GM23338 (cell line): ENCODE measurements at regions not wholly inside any gene's neighbourhood (a gene's known extent, or its start where the extent isn't known, plus 50 kb on each side); places are given as distances from the start of the nearest gene placed in this dataset.

Source experiments
- ATAC-seq: fragments of 200-7000 bp; cut with Tn5 transposase; 3 replicates; pipeline ENCODE4 v1.9.1; 2020
- DNase-seq: peaks from one replicate; pipeline ENCODE4 v3.0.0-alpha.2; 2015; ENCODE audit warnings: low spot score
- H2AFZ ChIP-seq: fragments of 200-600 bp; sonication (generic); 2 replicates; pipeline ENCODE4 v1.8.0; 2016; ENCODE audit warnings: antibody characterized with exemption, mild to moderate bottlenecking, moderate library complexity
- H3F3A ChIP-seq: fragments of 200-600 bp; sonication (generic); replicated peaks from 2 replicates; pipeline ENCODE4 v1.8.0; 2017; ENCODE audit warnings: antibody characterized with exemption, mixed run types, low read depth
- H3K27ac ChIP-seq: fragments of 200-600 bp; sonication (generic); 2 replicates; pipeline ENCODE4 v1.6.1; 2016; ENCODE audit warnings: low read depth
- H3K27me3 ChIP-seq: fragments of 200-600 bp; sonication (generic); 2 replicates; pipeline ENCODE4 v1.8.0; 2016; ENCODE audit warnings: mild to moderate bottlenecking, mixed run types, moderate library complexity; ENCODE audit not compliant: insufficient read depth
- H3K36me3 ChIP-seq: fragments of 200-600 bp; sonication (generic); 2 replicates; pipeline ENCODE4 v1.8.0; 2016; ENCODE audit warnings: mild to moderate bottlenecking; ENCODE audit not compliant: insufficient read depth
- H3K4me1 ChIP-seq: fragments of 200-600 bp; sonication (generic); 2 replicates; pipeline ENCODE4 v1.8.0; 2016; ENCODE audit warnings: mild to moderate bottlenecking, moderate library complexity; ENCODE audit not compliant: insufficient read depth
- H3K4me2 ChIP-seq: fragments of 200-600 bp; sonication (generic); 2 replicates; pipeline ENCODE4 v1.7.1; 2017; ENCODE audit warnings: mixed run types
- H3K4me3 ChIP-seq: fragments of 200-600 bp; sonication (generic); 2 replicates; pipeline ENCODE4 v1.6.1; 2016; ENCODE audit warnings: mixed run types
- H3K79me2 ChIP-seq: fragments of 200-600 bp; sonication (generic); replicated peaks from 2 replicates; pipeline ENCODE4 v1.8.0; 2017; ENCODE audit warnings: mild to moderate bottlenecking; ENCODE audit not compliant: insufficient read depth
- H3K9me2 ChIP-seq: fragments of 200-600 bp; sonication (generic); 2 replicates; pipeline ENCODE4 v1.8.0; 2017; ENCODE audit not compliant: insufficient read depth
- H4K20me1 ChIP-seq: fragments of 200-600 bp; sonication (generic); replicated peaks from 2 replicates; pipeline ENCODE4 v1.8.0; 2017; ENCODE audit warnings: mild to moderate bottlenecking; ENCODE audit not compliant: insufficient read depth
- H3K27ac Mint-ChIP-seq: 2 replicates; pipeline ENCODE4 v1.8.0; 2020; ENCODE audit warnings: inconsistent platforms, mild to moderate bottlenecking, moderate library complexity, mixed read lengths
- H3K27me3 Mint-ChIP-seq: 3 replicates; pipeline ENCODE4 v1.8.0; 2022; ENCODE audit warnings: low read depth, mild to moderate bottlenecking, moderate library complexity, mixed read lengths, inconsistent platforms; ENCODE audit not compliant: insufficient read depth, poor library complexity
- H3K36me3 Mint-ChIP-seq: 3 replicates; pipeline ENCODE4 v1.8.0; 2021; ENCODE audit warnings: low read depth, mild to moderate bottlenecking, inconsistent platforms, moderate library complexity, mixed read lengths
- H3K4me1 Mint-ChIP-seq: 3 replicates; pipeline ENCODE4 v1.8.0; 2020; ENCODE audit warnings: mild to moderate bottlenecking, inconsistent platforms, mixed read lengths
- H3K4me3 Mint-ChIP-seq: 3 replicates; pipeline ENCODE4 v1.8.0; 2021; ENCODE audit warnings: moderate library complexity, mild to moderate bottlenecking, inconsistent platforms, mixed read lengths
- H3K9me3 Mint-ChIP-seq: 3 replicates; pipeline ENCODE4 v1.8.0; 2020; ENCODE audit warnings: moderate library complexity, mild to moderate bottlenecking, inconsistent platforms, mixed read lengths
- EZH2 ChIP-seq: fragments of 200-600 bp; sonication (generic); IDR thresholded peaks from one replicate; pipeline ENCODE4 v1.8.0; 2017; ENCODE audit warnings: antibody characterized with exemption, mild to moderate bottlenecking, low read depth; ENCODE audit not compliant: unreplicated experiment
- EZH2phosphoT487 ChIP-seq: fragments of 200-600 bp; sonication (generic); IDR thresholded peaks from one replicate; pipeline ENCODE4 v1.8.1; 2018; ENCODE audit warnings: antibody characterized with exemption; ENCODE audit not compliant: unreplicated experiment
- NANOG ChIP-seq: IDR thresholded peaks from 2 replicates; pipeline ENCODE4 v1.6.1; 2016; ENCODE audit warnings: antibody characterized with exemption, borderline replicate concordance
- STAT1 ChIP-seq: IDR thresholded peaks from one replicate; pipeline ENCODE4 v1.6.1; 2016; ENCODE audit warnings: antibody characterized with exemption; ENCODE audit not compliant: unreplicated experiment
- TF ChIP-seq, protein P1 (sequence below): IDR thresholded peaks from one replicate; pipeline ENCODE4 v1.6.1; 2018; ENCODE audit warnings: antibody characterized with exemption; ENCODE audit not compliant: unreplicated experiment
- TF ChIP-seq, protein P2 (sequence below), 2 experiments: fragments of 200-600 bp in 1 of 2; sonication (generic) in 1 of 2; conservative IDR thresholded peaks; 2 replicates each; pipeline versions ENCODE4 v1.5.1 to v1.6.1; 2016 to 2017; ENCODE audit warnings: antibody characterized with exemption in 2 of 2, low read depth in 2 of 2, mild to moderate bottlenecking in 2 of 2, moderate library complexity in 1 of 2
- TF ChIP-seq, protein P3 (sequence below): IDR thresholded peaks from 2 replicates; pipeline ENCODE4 v1.6.1; 2016; ENCODE audit warnings: antibody characterized with exemption

DNA sequence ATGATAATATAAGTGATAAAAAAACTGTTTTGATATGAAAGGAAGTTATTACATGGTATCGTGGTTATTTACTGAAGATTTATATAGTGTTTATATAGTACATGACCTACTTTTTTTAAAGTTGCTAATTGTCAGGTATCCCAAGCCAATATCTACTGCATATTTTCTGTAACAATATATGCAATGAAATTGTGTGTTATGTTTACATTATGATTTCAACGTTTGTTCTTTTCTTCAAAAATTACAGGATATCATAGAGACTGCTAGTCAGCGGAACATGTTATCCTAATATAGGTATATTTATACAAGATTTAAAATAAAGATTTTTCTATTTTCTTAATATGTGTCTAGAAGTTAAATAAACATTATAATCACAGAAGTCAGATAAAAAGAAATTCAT, 167.5 kb upstream of the DPYD start (continued):
- TF ChIP-seq, protein P1, sequence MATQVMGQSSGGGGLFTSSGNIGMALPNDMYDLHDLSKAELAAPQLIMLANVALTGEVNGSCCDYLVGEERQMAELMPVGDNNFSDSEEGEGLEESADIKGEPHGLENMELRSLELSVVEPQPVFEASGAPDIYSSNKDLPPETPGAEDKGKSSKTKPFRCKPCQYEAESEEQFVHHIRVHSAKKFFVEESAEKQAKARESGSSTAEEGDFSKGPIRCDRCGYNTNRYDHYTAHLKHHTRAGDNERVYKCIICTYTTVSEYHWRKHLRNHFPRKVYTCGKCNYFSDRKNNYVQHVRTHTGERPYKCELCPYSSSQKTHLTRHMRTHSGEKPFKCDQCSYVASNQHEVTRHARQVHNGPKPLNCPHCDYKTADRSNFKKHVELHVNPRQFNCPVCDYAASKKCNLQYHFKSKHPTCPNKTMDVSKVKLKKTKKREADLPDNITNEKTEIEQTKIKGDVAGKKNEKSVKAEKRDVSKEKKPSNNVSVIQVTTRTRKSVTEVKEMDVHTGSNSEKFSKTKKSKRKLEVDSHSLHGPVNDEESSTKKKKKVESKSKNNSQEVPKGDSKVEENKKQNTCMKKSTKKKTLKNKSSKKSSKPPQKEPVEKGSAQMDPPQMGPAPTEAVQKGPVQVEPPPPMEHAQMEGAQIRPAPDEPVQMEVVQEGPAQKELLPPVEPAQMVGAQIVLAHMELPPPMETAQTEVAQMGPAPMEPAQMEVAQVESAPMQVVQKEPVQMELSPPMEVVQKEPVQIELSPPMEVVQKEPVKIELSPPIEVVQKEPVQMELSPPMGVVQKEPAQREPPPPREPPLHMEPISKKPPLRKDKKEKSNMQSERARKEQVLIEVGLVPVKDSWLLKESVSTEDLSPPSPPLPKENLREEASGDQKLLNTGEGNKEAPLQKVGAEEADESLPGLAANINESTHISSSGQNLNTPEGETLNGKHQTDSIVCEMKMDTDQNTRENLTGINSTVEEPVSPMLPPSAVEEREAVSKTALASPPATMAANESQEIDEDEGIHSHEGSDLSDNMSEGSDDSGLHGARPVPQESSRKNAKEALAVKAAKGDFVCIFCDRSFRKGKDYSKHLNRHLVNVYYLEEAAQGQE: no peak
- TF ChIP-seq NANOG (no peak), EZH2 (no peak), EZH2phosphoT487 (no peak), STAT1 (no peak)
- TF ChIP-seq, protein P2, sequence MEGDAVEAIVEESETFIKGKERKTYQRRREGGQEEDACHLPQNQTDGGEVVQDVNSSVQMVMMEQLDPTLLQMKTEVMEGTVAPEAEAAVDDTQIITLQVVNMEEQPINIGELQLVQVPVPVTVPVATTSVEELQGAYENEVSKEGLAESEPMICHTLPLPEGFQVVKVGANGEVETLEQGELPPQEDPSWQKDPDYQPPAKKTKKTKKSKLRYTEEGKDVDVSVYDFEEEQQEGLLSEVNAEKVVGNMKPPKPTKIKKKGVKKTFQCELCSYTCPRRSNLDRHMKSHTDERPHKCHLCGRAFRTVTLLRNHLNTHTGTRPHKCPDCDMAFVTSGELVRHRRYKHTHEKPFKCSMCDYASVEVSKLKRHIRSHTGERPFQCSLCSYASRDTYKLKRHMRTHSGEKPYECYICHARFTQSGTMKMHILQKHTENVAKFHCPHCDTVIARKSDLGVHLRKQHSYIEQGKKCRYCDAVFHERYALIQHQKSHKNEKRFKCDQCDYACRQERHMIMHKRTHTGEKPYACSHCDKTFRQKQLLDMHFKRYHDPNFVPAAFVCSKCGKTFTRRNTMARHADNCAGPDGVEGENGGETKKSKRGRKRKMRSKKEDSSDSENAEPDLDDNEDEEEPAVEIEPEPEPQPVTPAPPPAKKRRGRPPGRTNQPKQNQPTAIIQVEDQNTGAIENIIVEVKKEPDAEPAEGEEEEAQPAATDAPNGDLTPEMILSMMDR (conservative IDR thresholded peaks at IDR 0.05; ENCODE audit: low read depth in 2 of 2): no peak
- TF ChIP-seq, protein P3, sequence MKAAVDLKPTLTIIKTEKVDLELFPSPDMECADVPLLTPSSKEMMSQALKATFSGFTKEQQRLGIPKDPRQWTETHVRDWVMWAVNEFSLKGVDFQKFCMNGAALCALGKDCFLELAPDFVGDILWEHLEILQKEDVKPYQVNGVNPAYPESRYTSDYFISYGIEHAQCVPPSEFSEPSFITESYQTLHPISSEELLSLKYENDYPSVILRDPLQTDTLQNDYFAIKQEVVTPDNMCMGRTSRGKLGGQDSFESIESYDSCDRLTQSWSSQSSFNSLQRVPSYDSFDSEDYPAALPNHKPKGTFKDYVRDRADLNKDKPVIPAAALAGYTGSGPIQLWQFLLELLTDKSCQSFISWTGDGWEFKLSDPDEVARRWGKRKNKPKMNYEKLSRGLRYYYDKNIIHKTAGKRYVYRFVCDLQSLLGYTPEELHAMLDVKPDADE: no peak

DNA sequence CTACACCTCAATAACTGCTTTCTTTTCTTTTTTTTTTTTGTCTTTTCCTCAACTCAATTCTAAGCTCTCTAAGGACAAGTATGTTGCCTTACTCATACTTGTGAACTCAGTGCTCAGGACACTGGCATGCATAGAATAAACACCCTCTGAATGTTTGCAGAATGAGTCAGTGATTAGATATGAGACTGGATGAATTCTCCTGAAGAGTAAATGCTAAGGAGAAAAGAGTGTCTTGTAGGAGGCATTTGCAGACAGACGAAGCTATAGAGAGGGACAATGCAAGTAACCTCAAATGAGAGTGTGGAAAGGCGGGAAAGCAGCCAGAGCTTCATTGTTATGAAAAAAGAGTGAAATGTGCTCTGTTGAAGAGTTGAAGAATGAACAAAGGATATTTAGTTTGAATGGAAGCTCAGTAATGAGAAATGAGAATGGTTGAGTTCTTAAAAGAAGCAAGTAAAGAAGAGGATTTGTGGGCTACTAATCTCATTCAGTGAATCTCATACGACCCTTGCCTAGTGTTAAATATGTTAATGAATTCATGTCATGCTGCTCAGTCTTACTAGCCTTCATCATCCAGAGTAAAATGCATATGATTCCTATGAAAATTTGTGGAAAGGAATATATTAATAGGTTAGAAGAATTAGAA, 166.1 kb upstream of the DPYD start:
- no peaks in the 10 kb centered on the region for H3K9me2 ChIP-seq
- no peaks in the 10 kb centered on the region for H4K20me1 ChIP-seq
- peak; percentile 93 for ATAC-seq
- no peak overlapping the region for H2AFZ ChIP-seq
- DNase-seq: peak; percentile 54
- H3K4me3 ChIP-seq: no peak overlapping the region
- peaks cover 27% of the 10 kb centered on the region for H3K4me1 Mint-ChIP-seq
- H3K27me3 Mint-ChIP-seq: peaks cover 1% of the 10 kb centered on the region
- H3K27me3 ChIP-seq: no peaks in the 10 kb centered on the region
- no peak for TF ChIP-seq EZH2phosphoT487
- TF ChIP-seq STAT1: no peak
- TF ChIP-seq NANOG: peak; percentile 35; the same call in 1 of the 2 replicates
- no peaks in the 10 kb centered on the region for H3F3A ChIP-seq
- no peak overlapping the region for H3K4me2 ChIP-seq
- H3K36me3 Mint-ChIP-seq: no peaks in the 10 kb centered on the region
- H3K79me2 ChIP-seq: no peaks in the 10 kb centered on the region
- H3K27ac ChIP-seq: 0 out of 2 replicates have a peak overlapping the region, but pooled peaks have one; percentile 45
- H3K4me1 ChIP-seq: peaks cover 17% of the 10 kb centered on the region; the same call in 1 of the 2 replicates
- H3K4me3 Mint-ChIP-seq: no peak overlapping the region
- H3K36me3 ChIP-seq: no peaks in the 10 kb centered on the region
- H3K9me3 Mint-ChIP-seq: no peaks in the 10 kb centered on the region
- H3K27ac Mint-ChIP-seq: no peak overlapping the region
